ENCODE measurements at regions not wholly inside any gene's neighbourhood (a gene's known extent, or its start where the extent isn't known, plus 50 kb on each side); places are given as distances from the start of the nearest gene placed in this dataset.
"Not testable (repeated sequence)": the region's sequence is repeated elsewhere in the genome, so short reads cannot be mapped to it uniquely, and the experiment has no call there.

DNA sequence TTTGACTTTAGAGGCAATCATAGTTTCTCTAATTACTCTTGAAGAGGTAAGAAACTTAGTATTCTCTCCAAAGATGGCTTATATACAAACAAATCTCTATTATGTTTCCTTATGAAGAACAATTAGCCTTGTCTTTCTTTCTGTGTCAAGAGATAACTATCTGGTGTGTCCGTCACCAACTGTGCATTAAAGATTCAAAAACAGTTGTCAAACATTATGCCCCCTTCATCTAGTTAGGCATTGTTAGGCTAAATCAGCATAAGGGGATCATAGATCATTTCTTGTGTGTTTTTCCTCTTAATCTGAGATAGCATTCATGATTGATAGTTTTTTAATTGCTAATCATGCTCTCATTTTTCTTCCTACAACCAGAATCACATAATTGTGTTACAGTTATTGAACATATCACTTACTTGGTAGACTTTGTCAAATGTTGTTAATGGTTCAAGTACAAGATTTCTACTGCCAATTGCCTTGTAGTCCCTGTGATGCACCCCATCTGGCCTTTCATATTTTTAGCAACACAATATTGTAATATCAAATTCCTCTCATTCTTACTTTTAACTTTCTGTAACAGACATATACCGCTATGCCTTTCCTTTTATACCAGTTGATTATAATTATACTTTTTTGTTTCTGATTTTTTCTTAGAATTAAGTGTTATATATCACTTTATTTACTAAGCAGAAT, 612.7 kb downstream of the SLITRK6 start:
- no peak for DNase-seq

DNA sequence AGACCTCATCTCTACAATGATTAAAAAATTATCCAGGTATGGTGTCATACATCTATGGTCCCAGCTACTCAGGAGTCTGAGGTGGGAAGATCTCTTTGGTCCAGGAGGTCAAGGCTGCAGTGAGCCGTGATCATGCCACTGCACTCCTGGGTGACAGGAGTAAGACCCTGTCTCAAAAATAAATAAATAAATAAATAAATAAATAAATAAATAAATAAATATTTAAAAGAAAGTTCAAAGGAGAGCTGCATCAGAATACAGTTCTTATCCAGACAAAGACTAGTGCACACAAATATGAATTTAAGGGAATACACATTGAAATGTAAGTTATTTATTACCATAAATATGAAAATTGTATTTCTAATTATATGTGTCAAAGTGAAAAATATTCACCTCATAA, 624.9 kb downstream of the SLITRK6 start:
- DNase-seq: no peak

DNA sequence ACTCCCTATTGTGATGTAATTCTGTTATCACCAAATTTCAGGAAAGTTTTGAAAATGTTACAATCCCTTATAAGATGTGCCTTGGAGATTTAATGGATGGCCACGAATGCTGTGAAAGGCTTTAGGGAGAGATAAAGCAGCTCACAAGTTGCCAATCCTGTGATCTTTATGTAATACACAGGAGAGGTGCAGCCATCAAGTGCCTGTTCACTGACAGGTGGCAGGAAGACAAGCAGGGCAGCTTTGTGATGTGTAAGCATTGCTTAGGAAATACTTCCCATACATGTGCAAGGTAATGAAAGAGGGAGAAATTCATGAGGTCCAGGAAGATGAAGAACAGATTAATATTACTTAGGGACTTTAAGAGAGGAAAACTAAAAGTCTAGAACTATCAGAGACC, 628.8 kb downstream of the SLITRK6 start:
- peak; percentile 45 for DNase-seq

DNA sequence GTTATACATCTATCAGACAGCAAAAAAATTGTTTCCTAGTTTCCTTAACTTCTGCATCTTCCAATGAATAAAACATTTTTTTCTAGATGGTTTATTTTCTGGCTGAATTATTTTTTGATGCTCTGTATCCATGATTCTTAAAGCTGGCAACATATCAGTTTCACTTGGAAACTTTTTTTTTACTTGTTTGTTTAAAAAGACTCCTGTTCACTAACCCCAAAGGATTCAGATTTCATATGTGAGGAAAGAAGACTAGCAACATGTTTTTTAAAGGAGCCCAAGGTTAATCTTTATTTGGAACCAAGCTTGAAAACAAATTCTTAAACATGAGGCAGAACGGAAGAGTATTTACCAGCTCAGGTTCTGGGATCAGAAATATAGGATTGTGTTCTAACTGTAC, 632.3 kb downstream of the SLITRK6 start:
- no peak for DNase-seq

DNA sequence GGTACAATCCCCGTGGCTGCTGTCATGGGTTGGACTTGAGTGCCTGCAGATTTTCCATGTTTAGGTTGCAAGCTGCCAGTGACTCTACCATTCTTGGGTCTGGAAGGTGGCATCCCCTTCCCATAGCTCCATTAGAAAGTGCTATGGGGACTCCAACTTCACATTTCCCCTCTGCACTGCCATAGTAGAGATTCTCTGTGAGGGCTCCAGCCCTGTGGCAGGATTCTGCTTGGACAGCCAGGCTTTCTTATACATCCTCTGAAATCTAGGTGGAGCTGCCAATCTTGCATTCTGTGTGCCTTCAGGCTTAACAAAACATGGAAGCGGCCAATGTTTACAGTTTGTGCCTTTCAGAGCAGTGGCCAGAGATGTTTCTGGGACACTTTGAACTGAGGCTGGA, 636.2 kb downstream of the SLITRK6 start:
- no peak for DNase-seq

DNA sequence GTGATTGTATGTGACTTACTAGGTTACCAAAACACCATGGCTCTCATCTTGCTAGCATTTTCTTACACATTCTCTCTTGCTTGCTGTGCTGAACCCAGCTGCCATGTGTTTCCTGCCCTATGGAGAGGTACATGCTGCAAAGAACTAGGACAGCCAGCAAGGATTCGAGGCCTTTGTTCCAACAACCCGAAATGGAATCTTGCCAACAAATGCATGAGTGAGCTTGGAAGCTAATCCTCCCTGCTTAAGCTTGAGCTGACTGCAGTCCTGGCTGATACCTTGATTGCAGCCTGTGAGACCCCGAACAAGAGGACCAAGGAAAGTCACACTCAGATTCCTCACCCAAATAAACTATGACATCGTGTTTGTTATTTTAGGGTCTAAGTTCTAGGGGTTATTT, 651.2 kb downstream of the SLITRK6 start:
- DNase-seq: peak; percentile 98

DNA sequence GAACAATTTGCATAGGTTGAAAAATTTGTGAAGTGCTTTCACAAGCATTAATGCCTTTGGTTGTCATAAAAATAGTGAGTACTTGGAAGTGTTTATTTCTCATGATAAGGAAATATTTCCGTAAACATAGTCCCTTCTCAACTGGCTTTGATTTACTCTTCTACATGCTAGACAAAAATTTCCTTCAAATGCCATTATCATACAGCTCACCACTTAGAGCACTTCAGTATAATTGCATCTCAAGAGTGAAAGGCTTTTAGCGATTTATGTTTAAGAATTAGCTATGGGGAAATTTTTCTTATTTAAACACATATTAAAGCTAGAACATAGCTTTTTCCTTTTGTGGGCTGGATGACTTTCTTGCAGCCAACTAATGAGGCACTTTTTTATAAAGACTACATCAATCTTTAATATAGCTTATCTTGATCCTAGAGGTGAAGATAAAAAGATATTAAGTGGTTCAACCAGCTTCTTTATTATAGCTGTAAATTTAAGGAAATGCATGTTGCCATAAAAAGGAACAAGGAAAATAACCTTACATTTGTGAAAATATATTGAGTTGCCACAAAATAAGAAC, 656.8 kb downstream of the SLITRK6 start:
- no peak for DNase-seq

DNA sequence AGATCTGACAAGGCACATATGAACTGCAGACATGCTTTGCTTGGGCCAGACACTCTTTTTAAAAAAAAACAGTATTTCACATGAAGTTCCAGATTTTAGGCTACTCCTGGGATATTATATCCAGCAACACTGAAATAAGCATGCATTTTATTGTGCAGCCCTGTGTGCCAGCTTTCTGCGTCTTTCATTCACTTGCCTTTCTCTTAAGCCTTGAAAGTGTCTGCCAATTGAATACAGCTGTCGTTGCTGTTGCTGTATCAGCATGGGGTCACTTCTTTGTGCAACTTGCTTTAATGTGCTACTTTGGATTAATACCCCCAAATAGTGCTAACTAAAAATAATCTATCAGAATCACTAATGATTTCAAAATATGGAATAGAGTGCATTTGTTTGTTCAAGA, 657.8 kb downstream of the SLITRK6 start:
- DNase-seq: no peak

DNA sequence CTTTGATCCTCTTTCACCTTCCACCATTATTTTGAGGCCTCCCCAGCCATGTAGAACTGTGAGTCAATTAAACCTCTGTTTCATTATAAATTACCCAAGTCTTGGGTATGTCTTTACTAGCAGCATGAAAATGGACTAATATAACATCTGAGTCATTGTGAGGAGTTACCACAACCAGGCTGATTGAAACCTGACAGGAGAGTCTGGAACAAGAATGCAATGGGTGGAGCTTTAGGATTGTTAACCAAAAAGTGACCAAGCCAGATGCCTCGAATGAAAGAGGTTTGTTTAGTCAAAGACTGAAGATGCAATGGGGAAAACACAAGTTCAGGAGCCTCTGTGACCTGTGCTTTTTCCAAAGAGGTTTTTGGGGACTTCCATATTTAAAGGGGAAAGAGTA, 659.0 kb downstream of the SLITRK6 start:
- no peak for DNase-seq

DNA sequence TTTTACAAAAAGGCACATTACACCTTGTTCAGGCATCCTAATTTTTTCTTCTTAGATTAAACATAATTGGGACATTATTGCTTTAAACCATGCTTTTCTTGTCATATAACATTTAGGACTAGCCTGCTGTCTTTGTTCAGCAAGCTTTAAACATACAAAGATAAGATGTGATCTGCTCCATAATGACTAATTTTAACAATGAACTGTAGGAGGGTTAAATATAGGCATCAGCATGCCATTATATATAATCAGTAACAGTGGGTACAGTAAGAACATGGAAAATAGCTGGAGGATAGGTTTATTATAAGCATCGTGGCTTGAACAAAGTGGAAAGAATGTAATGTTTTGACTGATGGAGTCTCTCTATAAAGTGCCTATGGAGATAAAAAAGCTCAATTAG, 661.7 kb downstream of the SLITRK6 start:
- DNase-seq: no peak

DNA sequence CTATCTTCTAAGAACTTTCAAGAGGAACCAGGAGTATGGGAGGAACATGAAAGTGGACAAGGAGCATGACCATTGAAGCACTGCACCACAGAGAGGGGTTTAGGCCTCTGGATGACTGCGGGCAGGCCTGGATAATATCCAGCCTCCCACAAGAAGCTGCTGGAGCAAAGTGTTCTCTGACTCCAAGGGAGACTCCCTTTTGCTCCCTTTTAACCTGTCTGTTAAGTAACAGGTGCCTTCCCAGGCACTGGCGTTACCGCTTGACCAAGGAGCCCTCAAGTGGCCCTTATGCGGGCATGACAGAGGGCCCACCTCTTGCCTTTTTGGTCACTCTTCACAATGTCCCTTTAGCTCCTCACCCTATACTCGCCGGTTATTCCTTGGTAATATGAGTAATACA, 666.2 kb downstream of the SLITRK6 start:
- DNase-seq: no peak

DNA sequence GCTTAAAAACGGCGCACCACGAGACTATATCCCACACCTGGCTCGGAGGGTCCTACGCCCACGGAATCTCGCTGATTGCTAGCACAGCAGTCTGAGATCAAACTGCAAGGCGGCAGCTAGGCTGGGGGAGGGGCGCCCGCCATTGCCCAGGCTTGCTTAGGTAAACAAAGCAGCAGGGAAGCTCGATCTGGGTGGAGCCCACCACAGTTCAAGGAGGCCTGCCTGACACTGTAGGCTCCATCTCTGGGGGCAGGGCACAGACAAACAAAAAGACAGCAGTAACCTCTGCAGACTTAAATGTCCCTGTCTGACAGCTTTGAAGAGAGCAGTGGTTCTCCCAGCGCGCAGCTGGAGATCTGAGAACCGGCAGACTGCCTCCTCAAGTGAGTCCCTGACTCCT, 675.7 kb downstream of the SLITRK6 start:
- not testable (repeated sequence) for DNase-seq

DNA sequence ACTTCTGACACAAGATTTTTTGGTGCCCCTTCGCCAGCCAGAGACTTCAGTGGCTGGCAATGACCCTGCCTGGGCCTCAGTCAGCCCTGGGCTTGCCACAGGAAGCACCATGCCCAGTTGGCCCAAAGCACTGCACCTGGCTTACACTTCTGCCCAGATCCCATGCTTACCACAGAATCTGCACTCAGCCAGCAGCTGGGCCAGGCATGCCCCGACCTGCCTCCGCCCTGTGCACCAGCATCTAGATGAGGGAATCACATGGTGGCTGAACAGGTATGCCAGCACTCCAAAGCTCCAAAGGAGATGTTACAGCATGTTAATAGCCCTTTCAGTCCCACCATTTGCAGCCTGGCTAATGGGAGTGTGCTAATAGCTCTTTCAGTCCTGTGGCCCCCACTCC, 690.9 kb downstream of the SLITRK6 start:
- DNase-seq: peak; percentile 60

DNA sequence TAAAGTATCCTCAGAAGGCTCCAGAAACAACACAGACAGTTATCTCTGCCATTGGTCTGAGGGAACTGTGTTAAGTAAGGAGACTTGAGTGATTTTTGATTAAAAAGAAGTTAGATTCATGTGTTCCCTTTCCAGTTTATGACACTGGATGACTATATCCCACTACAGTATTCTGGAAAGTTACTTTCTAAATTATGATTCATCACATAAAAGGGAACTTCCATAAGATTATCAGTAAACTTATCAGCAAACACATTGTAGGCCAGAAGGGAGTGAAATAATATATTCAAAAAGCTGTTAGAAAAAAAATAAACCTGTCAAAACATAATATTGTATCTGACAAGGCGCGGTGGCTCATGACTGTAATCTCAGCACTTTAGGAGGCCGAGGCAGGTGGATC, 700.0 kb downstream of the SLITRK6 start:
- DNase-seq: no peak

DNA sequence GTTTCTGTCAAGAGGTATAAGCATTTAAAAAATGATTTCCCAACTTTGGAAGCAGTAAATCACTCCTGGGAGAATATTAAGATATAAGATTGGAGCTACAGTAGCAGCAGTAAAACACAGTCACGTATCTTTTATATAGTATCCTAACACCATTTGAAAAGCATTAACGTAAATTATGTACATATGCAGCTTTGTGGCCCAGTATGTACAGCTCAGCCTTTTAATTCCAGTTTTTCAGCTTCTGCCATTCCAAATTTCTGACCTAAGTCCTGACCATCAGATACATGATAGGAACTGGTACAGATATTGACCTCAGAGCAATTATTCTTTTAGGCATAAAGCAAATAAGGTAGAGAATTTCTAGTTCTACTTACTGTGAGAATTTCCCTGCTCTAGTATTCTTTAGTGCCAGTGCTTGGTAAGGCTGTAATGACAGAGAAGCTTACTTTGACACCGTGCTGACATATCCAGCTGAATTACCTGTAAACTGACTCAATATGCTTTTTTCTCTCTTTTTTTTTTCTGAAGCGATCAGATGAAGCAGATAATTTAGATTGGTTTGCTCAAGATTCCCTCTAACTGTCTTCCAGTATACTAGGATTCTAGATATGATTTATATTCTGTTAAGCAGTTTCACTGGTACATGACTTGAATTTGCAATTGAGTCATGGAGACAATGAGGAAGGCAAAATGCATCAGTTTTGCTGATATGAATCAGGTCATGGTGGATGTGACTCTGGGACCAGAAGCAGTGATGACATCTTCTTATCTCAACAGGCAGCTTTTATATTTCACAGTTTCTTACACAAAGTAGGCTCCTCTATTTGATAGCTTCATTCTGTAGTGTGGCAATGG, 703.6 kb downstream of the SLITRK6 start:
- DNase-seq: no peak

DNA sequence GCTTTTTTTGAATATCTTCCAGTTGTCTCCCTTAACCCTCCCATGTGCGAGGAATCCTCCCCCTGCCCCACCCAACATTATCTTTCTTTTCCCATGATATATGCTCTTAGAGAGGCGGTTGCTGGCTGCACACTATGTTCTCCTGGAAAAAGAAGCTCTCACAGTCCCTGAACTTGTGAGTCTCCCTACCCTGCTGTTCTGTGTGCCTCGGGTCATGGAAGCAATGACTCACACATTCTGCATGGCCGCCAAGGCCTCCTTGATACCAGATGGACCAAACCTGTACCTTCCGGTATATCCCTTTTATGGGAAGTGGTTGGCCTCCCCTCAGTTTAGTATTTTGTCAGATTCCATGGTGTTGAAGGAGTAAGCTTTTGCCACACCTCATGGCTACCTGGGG, 705.4 kb downstream of the SLITRK6 start:
- no peak for DNase-seq

DNA sequence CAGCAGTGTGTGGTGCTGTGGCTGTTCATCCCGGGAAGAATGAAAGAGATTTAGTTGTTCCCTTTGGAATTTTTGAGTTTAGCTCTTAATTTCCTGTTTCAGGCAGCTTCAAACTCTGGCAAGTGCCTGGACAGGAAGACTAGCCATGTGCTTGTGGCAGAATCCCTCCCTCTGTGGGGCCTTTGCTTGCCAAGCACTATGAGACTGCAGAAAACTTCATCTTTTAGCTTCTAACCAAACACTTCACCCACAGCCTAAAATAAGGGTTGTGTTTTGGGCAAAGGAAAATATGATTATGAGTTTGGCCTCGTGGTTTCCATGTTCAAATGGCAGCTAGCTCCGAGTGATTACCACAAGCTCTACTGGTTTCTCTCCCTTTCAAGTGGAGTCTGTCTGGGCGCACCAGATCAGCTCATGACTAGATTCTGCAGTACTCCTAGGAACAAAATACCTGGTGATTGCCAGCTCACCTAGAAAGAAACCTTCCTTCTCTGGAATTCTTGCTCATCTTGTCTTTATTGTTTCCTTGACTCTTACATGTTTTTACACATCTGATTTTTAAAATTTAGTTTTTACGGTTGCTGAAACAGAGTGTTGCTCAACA, 707.5 kb downstream of the SLITRK6 start:
- no peak for DNase-seq

DNA sequence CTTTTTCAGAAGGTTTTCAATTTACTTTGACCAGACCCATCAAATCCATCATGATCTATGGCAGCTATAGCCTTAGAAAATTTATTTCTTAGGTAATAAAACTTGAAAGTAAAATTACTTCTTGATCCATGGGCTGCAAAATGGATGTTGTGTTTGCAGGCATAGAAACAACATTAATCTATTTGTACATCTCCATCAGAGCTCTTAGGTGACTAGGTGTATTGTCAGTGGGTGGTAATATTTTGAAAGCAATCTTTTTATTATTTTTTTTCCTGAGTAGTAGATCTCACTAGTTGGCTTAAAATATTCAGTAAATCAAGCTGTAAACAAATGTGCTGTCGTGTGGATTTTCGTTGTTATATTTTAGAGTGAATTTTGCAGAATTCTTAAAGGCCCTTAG, 710.0 kb downstream of the SLITRK6 start:
- no peak for DNase-seq

DNA sequence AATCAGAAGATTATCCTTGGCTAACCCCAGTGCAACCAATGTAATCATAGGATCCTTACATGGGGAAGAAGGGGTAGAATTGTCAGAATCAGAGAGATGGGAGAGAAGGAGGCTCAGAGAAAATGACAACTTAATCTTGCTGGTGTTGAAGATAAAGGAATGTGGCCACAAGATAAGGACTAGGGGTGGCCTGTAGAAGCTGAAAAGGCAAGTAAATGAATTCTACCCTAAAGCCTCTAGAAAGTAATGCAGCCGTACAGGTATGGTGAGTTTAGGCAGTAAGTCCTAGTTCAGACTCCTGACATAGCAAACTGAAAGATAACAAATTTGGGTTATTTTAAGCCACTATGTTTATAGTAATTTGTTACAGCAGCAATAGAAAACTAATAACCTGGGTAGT, 718.5 kb downstream of the SLITRK6 start:
- no peak for DNase-seq

DNA sequence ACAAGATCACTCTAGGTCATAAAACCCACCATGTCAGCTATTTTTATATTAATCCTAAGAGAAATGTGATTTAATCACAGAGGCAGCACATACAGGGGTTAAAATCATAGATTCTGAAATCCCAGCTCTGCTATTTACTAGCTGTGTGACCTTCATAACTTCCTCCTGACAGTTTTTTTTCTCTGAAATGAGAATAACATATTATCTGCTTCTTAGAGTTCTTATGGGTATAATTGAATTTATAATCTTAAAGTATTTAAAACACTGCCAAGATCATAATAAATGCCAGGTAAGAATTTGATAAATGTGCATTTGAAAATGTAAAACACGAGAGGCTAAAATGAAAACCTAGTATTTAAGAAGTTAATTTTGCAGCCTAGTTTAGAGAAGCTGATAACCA, 722.9 kb downstream of the SLITRK6 start:
- DNase-seq: no peak

DNA sequence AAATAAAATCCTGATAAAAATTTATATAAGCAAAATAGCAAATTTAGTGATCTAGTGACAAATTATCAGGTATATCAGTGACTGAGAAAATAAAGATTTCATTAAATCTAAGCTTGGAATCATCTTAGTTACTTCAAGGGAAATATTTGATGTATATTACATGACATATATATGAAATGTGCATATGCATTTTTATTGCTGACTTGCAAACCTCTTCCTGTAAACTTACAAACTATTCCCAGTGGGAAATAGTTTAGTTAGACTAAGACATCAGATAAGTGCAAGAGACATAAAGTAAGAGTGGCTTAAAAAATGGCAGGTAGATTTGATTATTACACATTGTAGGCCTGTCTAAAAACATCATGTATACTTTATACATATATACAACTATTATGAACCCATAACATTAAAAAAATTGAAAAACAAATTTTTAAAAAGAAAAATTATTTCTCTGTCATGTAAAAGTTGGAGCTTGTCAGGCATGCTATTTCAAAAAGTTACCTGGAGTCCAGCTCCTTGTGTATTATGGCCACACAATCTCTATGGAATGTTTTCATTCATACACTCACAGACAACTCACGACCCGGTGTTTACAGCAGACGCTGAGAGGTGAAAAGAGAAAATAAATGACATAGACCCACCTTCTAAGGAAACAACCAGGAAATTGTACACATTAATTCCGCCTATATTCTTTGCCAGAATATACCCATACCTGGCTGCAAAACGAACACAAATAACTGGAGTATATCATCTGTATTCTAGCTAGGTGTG, 724.5 kb downstream of the SLITRK6 start:
- no peak for DNase-seq

DNA sequence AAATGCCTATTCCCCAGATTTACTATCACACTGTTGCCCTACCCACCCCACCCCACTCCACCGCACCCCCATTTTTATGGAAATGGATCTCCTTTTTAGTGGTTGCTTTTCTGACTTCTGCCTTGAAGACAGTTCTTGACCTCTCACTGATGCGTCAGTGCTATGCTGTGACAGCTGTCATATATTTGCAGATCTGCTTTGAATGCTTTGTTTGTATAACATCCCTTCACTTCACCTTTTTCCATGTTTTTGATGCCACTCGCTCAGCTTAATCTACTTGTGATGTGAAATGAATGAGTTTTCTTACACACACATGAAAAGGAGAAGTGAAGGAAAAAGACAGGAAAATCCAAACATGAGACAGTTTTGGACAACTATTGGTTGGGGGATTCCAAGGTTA, 731.0 kb downstream of the SLITRK6 start:
- peak; percentile 99 for DNase-seq

DNA sequence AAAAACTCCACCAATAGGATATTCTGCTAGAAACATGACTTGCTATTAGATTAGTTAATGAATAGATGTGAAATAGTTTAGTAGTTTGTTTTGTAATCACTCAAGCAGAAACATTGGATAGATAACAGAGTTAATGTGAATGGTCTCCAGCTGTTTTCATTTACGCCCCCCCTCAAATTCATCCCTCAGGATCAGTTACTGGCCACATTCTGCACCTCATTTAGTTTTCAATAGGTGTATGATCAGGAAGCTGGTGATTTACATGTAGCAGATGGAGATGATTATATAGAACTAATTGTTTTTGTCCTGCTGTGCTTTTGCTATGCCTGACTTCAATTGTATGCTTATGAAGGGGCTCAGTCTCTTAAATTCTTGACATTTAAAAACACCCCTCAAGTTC, 759.0 kb downstream of the SLITRK6 start:
- no peak for DNase-seq

Measured in SHP77 treated with DMSO at 0.1 percent for 48 hours (cell line).